ENCODE measurements at regions not wholly inside any gene's neighbourhood (a gene's known extent, or its start where the extent isn't known, plus 50 kb on each side); places are given as distances from the start of the nearest gene placed in this dataset.

GRCh38 chr17:53264730-53265129 lies 558.0 kb upstream of the KIF2B start:
- Histone ChIP-seq H3K9me3 (ENCODE audit: low read length) (peaks cover 74% of the 10 kb centered on the region), H3K36me3 (replicated peaks in 1 of 2; ENCODE audit: control insufficient read depth in 1 of 2, insufficient read depth in 2 of 2, low read length in 2 of 2) (no peaks in the 10 kb centered on the region), H4K20me1 (ENCODE audit: insufficient read depth, low read length) (no peaks in the 10 kb centered on the region), H3K4me2 (ENCODE audit: low read depth, low read length) (no peak overlapping the region), H3K79me2 (ENCODE audit: insufficient read depth, low read length) (no peaks in the 10 kb centered on the region), H2AFZ (ENCODE audit: low read length) (no peak overlapping the region), H3K4me3 (replicated peaks in 1 of 3; ENCODE audit: insufficient read depth in 1 of 3, low read depth in 2 of 3, low read length in 3 of 3) (no peak overlapping the region), H3K9ac (ENCODE audit: insufficient read depth, low read depth, low read length) (no peak overlapping the region), H3K4me1 (ENCODE audit: insufficient read depth, low read length) (no peaks in the 10 kb centered on the region), H3K27ac (ENCODE audit: extremely low read length, insufficient read depth, low read length) (no peak overlapping the region), H3K27me3 (ENCODE audit: control insufficient read depth in 1 of 2, insufficient read depth in 2 of 2, low read length in 2 of 2) (no peaks in the 10 kb centered on the region)
- in situ Hi-C loops (cut with HindIII; ENCODE audit: extremely low pct_ligation_motif_present, low pct_unique_long_range_greater_than_20kb) = no loop called here
- 21% methylated on average over 1 of the region's 1 CpG for WGBS (ENCODE audit: low lambda C conversion rate)
- TF ChIP-seq SYNCRIP (IDR thresholded peaks at IDR 0.05; ENCODE audit: insufficient read depth, low read depth, low read length) = no peak
- intact Hi-C loops (cut with micrococcal nuclease; ENCODE audit: unreplicated experiment) = no loop called here
- ChIA-PET CTCF (ENCODE audit: low intra/inter-chr PET ratio, low total read pairs) (no interaction called here), POLR2A (no interaction called here)
- DNase-seq (ENCODE audit: low spot score) (no peak), FAIRE-seq (no peak), ATAC-seq (no peak)
- BruUV-seq (replicated peaks) = no TSS peak

GRCh38 chr17:53253956-53254597 lies 568.6 kb upstream of the KIF2B start:
- Histone ChIP-seq H3K36me3 (replicated peaks in 1 of 2; ENCODE audit: control insufficient read depth in 1 of 2, insufficient read depth in 2 of 2, low read length in 2 of 2) (no peaks in the 10 kb centered on the region), H3K4me1 (ENCODE audit: insufficient read depth, low read length) (no peaks in the 10 kb centered on the region), H3K9ac (ENCODE audit: insufficient read depth, low read depth, low read length) (no peak overlapping the region), H4K20me1 (ENCODE audit: insufficient read depth, low read length) (no peaks in the 10 kb centered on the region), H3K4me2 (ENCODE audit: low read depth, low read length) (no peak overlapping the region), H3K27me3 (ENCODE audit: control insufficient read depth in 1 of 2, insufficient read depth in 2 of 2, low read length in 2 of 2) (no peaks in the 10 kb centered on the region), H3K79me2 (ENCODE audit: insufficient read depth, low read length) (no peaks in the 10 kb centered on the region), H2AFZ (ENCODE audit: low read length) (no peak overlapping the region), H3K9me3 (ENCODE audit: low read length) (peaks cover 79% of the 10 kb centered on the region), H3K27ac (ENCODE audit: extremely low read length, insufficient read depth, low read length) (no peak overlapping the region), H3K4me3 (replicated peaks in 1 of 3; ENCODE audit: insufficient read depth in 1 of 3, low read depth in 2 of 3, low read length in 3 of 3) (no peak overlapping the region)
- FAIRE-seq = no peak
- ATAC-seq = no peak
- intact Hi-C loops (cut with micrococcal nuclease; ENCODE audit: unreplicated experiment) = no loop called here
- in situ Hi-C loops (cut with HindIII; ENCODE audit: extremely low pct_ligation_motif_present, low pct_unique_long_range_greater_than_20kb) = no loop called here
- POLR2A ChIA-PET = no interaction called here
- CTCF ChIA-PET (ENCODE audit: low intra/inter-chr PET ratio, low total read pairs) = no interaction called here
- no peak for DNase-seq (ENCODE audit: low spot score)
- BruUV-seq (replicated peaks) = no TSS peak
- no peak for TF ChIP-seq THAP11 (CRISPR knock-in tag; IDR thresholded peaks at IDR 0.05)
- no peak for TF ChIP-seq TRAFD1 (CRISPR knock-in tag; IDR thresholded peaks at IDR 0.05; ENCODE audit: borderline replicate concordance)
- no peak for TF ChIP-seq ZNF691 (CRISPR knock-in tag; IDR thresholded peaks at IDR 0.05; ENCODE audit: borderline replicate concordance, low read depth)
- no peak for TF ChIP-seq MLLT10 (CRISPR knock-in tag; IDR thresholded peaks at IDR 0.05)
- no peak for TF ChIP-seq ZNF234 (CRISPR knock-in tag; conservative IDR thresholded peaks at IDR 0.05)
- TF ChIP-seq HNRNPUL1 (IDR thresholded peaks at IDR 0.05; ENCODE audit: low read depth, low read length) = no peak
- WGBS (ENCODE audit: low lambda C conversion rate) = 0% methylated on average over 1 of the region's 1 CpG

Data from HepG2 (cell line).